Epithelial cell of proximal tubule (primary cell): ENCODE measurements at regions not wholly inside any gene's neighbourhood (a gene's known extent, or its start where the extent isn't known, plus 50 kb on each side); places are given as distances from the start of the nearest gene placed in this dataset.

ENCODE experiments used
- DNase-seq: peaks from one replicate; pipeline ENCODE4 v3.0.0-alpha.2; 2011; ENCODE audit warnings: low read depth
- H3K4me3 ChIP-seq: 2 replicates; pipeline ENCODE4 v1.5.1; 2011; ENCODE audit warnings: low read depth, mild to moderate bottlenecking, low read length
- TF ChIP-seq, protein P1 (sequence below): conservative IDR thresholded peaks from 2 replicates; pipeline ENCODE4 v1.5.1; 2012; ENCODE audit warnings: low read depth, mild to moderate bottlenecking, low read length

DNA sequence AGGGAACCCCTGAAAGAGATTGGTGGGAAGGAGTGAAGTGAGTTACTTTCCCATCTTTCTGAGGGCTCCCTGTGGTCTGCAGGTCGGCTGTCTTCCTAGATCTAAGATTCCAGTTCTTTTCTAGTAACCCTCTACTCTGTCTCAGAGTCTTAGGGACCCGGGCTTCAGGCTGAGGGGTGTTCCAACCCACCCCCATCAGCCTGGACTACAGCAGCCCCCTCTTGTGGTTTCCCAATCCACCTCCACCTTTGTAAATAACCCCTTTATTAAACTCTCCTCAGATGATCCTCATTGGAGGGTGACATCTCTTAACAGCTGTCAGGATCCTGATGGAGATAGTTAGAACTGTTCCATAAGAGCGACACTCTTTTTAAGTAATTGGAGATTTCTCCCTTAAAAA lies 300.4 kb downstream of the LRFN2 start:
- no peak overlapping the region for H3K4me3 ChIP-seq
- TF ChIP-seq, protein P1, sequence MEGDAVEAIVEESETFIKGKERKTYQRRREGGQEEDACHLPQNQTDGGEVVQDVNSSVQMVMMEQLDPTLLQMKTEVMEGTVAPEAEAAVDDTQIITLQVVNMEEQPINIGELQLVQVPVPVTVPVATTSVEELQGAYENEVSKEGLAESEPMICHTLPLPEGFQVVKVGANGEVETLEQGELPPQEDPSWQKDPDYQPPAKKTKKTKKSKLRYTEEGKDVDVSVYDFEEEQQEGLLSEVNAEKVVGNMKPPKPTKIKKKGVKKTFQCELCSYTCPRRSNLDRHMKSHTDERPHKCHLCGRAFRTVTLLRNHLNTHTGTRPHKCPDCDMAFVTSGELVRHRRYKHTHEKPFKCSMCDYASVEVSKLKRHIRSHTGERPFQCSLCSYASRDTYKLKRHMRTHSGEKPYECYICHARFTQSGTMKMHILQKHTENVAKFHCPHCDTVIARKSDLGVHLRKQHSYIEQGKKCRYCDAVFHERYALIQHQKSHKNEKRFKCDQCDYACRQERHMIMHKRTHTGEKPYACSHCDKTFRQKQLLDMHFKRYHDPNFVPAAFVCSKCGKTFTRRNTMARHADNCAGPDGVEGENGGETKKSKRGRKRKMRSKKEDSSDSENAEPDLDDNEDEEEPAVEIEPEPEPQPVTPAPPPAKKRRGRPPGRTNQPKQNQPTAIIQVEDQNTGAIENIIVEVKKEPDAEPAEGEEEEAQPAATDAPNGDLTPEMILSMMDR: no peak

DNA sequence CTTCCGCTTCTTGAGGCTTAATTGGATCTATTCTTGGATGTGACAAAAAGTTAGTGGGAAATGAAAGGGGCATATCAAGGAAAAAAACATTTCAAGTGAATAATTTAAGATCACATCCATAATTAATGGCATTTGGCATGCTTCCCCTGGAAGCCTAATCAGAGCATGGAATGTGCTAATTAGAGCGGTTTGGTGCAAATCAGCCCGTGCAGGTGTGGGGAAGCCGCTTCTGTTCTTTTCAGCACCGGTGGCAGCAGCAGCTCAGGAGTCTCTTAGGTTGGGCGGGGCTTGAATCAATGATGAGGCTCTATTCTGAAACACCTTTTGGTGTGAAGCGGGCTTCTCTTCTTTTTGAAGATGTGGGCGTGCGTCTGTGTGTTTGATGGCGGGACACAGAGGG lies 301.2 kb downstream of the LRFN2 start:
- TF ChIP-seq, protein P1: no peak
- DNase-seq: no peak
- no peak overlapping the region for H3K4me3 ChIP-seq

More for the DNA sequence above, 300.4 kb downstream of the LRFN2 start:
- DNase-seq: no peak

GRCh38 chr6:40285535-40285934 lies 301.6 kb downstream of the LRFN2 start:
- TF ChIP-seq, protein P1: no peak
- H3K4me3 ChIP-seq: no peak overlapping the region
- no peak for DNase-seq

GRCh38 chr6:40282986-40283385 lies 304.2 kb downstream of the LRFN2 start:
- DNase-seq: no peak
- TF ChIP-seq, protein P1: no peak
- H3K4me3 ChIP-seq: no peak overlapping the region

DNA sequence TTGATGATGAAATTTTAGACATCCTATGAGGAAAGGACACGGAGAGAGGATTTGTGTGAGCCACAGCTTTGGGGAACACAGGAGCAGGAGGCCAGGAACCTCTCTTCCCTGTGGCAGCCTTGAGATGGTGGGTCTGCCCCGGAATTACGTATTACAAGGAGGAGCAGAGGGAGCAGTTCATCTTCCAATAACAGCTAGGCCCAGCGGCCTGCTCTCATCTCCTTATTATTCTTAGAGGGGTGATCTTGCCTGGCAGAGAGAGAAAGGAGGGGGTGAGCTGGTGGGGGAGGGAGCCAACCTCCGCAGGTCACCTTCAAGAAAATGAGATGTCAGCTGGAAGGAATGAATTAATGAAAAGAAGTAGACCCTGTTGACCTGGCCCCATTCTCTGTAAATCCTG lies 305.8 kb downstream of the LRFN2 start:
- no peak overlapping the region for H3K4me3 ChIP-seq
- DNase-seq: no peak
- TF ChIP-seq, protein P1: no peak

DNA sequence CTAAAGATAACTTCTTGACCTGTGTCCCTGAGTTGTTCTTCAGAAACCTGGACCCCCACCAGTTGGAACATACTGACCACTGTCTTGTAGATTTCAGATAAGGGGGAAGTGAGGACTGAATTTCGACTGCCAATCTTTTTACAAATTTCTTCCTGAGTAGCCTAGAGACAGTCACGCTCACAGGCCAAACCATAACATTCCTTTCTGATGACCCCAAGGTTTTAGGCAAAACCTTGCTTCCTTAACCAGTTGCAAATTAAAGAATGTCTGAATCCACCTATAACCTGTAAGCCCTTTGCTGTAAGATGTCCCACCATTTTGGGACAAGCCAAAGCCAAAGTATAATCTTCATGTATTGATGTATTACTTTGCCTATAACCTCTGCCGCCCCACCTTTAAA lies 306.9 kb downstream of the LRFN2 start:
- TF ChIP-seq, protein P1: no peak
- no peak overlapping the region for H3K4me3 ChIP-seq
- DNase-seq: no peak

- peak; percentile 83 for DNase-seq
- H3K4me3 ChIP-seq: no peak overlapping the region
- TF ChIP-seq, protein P1: no peak
Observed at GRCh38 chr6:40276141-40276540, 311.0 kb downstream of the LRFN2 start.
